ENCODE measurements at regions not wholly inside any gene's neighbourhood (a gene's known extent, or its start where the extent isn't known, plus 50 kb on each side); places are given as distances from the start of the nearest gene placed in this dataset.

- no peaks in the 10 kb centered on the region for H3K27me3 ChIP-seq
- H3K9me3 ChIP-seq: no peaks in the 10 kb centered on the region
- H3K4me3 ChIP-seq: no peak overlapping the region
- intact Hi-C loops (cut with DNase I; ENCODE audit: low total_unique reads): no loop called here
- no peaks in the 10 kb centered on the region for H3K4me1 ChIP-seq
- peak overlapping the region in 1 of 2 donors; percentile 38 for H3K27ac ChIP-seq
- H3K36me3 ChIP-seq: no peaks in the 10 kb centered on the region
- DNase-seq (ENCODE audit: low spot score in 2 of 2): no peak
- TF ChIP-seq CTCF (IDR thresholded peaks at IDR 0.05): no peak
- TF ChIP-seq POLR2A (IDR thresholded peaks at IDR 0.05): no peak
These were observed 175.6 kb upstream of the CDH11 start for GRCh38 chr16:65297453-65297852.

- intact Hi-C loops (cut with DNase I; ENCODE audit: low total_unique reads): no loop called here
- no peak for DNase-seq (ENCODE audit: low spot score in 2 of 2)
- Histone ChIP-seq H3K36me3 (no peaks in the 10 kb centered on the region), H3K27ac (no peak overlapping the region), H3K9me3 (no peaks in the 10 kb centered on the region), H3K4me1 (no peaks in the 10 kb centered on the region), H3K4me3 (no peak overlapping the region), H3K27me3 (no peaks in the 10 kb centered on the region)
- TF ChIP-seq POLR2AphosphoS5 (IDR thresholded peaks at IDR 0.05): no peak
- no peak for TF ChIP-seq CTCF (IDR thresholded peaks at IDR 0.05)
- no peak for TF ChIP-seq POLR2A (IDR thresholded peaks at IDR 0.05)
These were observed 173.7 kb upstream of the CDH11 start for GRCh38 chr16:65295527-65295926.

- Histone ChIP-seq H3K27ac (no peak overlapping the region), H3K4me1 (no peaks in the 10 kb centered on the region), H3K36me3 (no peaks in the 10 kb centered on the region), H3K27me3 (no peaks in the 10 kb centered on the region), H3K9me3 (no peaks in the 10 kb centered on the region), H3K4me3 (no peak overlapping the region)
- DNase-seq (ENCODE audit: low spot score in 2 of 2): no peak
- no peak for TF ChIP-seq POLR2A (IDR thresholded peaks at IDR 0.05)
- no peak for TF ChIP-seq POLR2AphosphoS5 (IDR thresholded peaks at IDR 0.05)
- TF ChIP-seq CTCF (IDR thresholded peaks at IDR 0.05): no peak
- intact Hi-C loops (cut with DNase I; ENCODE audit: low total_unique reads): no loop called here
These were observed 172.8 kb upstream of the CDH11 start for GRCh38 chr16:65294708-65295107.

DNA sequence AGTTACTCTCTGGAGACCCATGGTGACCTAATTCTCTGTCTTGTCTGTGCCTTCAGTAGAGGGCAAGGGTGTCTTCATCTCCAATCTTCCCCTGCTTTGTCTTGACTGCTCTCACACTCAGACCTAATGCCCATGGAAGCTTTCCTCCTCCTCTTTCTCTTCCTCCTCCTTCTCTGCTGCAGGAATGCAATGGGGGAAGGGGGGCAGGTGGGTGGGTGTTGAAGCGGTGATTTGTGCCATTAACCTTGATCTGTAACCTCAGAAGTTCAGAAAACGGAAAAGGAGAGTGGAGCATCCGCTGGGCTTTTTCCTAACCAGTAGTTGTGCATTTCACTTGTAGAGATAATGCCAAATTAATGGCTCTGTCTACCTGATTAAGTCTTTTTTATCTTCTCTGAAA is 172.3 kb upstream of the CDH11 start:
- TF ChIP-seq POLR2AphosphoS5 (IDR thresholded peaks at IDR 0.05) (no peak), CTCF (IDR thresholded peaks at IDR 0.05) (no peak), POLR2A (IDR thresholded peaks at IDR 0.05) (no peak)
- H3K27ac ChIP-seq: no peak overlapping the region
- intact Hi-C loops (cut with DNase I; ENCODE audit: low total_unique reads): no loop called here
- no peak overlapping the region for H3K4me3 ChIP-seq
- H3K9me3 ChIP-seq: no peaks in the 10 kb centered on the region
- DNase-seq (ENCODE audit: low spot score in 2 of 2): no peak
- no peaks in the 10 kb centered on the region for H3K36me3 ChIP-seq
- H3K4me1 ChIP-seq: no peaks in the 10 kb centered on the region
- H3K27me3 ChIP-seq: no peaks in the 10 kb centered on the region

DNA sequence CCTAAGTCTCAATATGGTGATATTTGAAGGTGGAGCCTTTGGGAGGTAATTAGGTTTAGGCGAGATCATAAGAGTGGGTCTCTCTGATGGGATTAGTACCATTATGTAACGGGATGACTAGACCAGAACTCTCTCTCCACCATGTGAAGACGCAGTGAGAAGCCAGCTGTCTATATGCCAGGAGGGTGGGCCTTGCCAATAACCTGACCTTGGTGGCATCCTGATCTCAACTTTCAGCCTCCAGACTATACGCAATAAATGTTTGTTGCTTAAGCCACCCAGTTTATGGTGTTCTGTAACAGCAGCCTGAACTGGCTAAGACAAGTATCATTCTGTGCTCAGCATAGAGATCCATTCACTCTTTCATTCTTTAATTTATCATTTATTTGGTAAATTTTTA is 167.2 kb upstream of the CDH11 start:
- no peaks in the 10 kb centered on the region for H3K36me3 ChIP-seq
- intact Hi-C loops (cut with DNase I; ENCODE audit: low total_unique reads): no loop called here
- TF ChIP-seq POLR2A (IDR thresholded peaks at IDR 0.05) (no peak), POLR2AphosphoS5 (IDR thresholded peaks at IDR 0.05) (no peak), CTCF (IDR thresholded peaks at IDR 0.05) (no peak)
- H3K4me1 ChIP-seq: no peaks in the 10 kb centered on the region
- H3K4me3 ChIP-seq: no peak overlapping the region
- no peaks in the 10 kb centered on the region for H3K9me3 ChIP-seq
- H3K27me3 ChIP-seq: no peaks in the 10 kb centered on the region
- H3K27ac ChIP-seq: no peak overlapping the region
- DNase-seq (ENCODE audit: low spot score in 2 of 2): no peak

Data from breast epithelium (tissue), 4 donors.